ACC112 (cell line): ENCODE measurements at regions not wholly inside any gene's neighbourhood (a gene's known extent, or its start where the extent isn't known, plus 50 kb on each side); places are given as distances from the start of the nearest gene placed in this dataset.
"Not testable (repeated sequence)": the region's sequence is repeated elsewhere in the genome, so short reads cannot be mapped to it uniquely, and the experiment has no call there.

Experiments
- H2AFZ ChIP-seq: fragments of 200-600 bp; sonication (generic); one replicate; pipeline ENCODE4 v1.6.0; 2017; ENCODE audit warnings: antibody characterized with exemption, low read length; ENCODE audit not compliant: unreplicated experiment
- H3K27ac ChIP-seq: fragments of 200-600 bp; sonication (generic); 2 replicates; pipeline ENCODE4 v1.5.1; 2014; ENCODE audit warnings: low read depth, mild to moderate bottlenecking, antibody characterized with exemption, low read length, moderate library complexity
- H3K27me3 ChIP-seq: fragments of 200-600 bp; sonication (generic); 2 replicates; pipeline ENCODE4 v1.6.1; 2014; ENCODE audit warnings: mild to moderate bottlenecking, antibody characterized with exemption, low read length, moderate library complexity, mixed read lengths; ENCODE audit not compliant: insufficient read depth
- H3K36me3 ChIP-seq: fragments of 200-600 bp; sonication (generic); 2 replicates; pipeline ENCODE4 v1.6.1; 2016; ENCODE audit warnings: mild to moderate bottlenecking, antibody characterized with exemption, low read length, moderate library complexity, mixed read lengths; ENCODE audit not compliant: insufficient read depth
- H3K4me1 ChIP-seq: fragments of 200-600 bp; sonication (generic); one replicate; pipeline ENCODE4 v1.6.1; 2016; ENCODE audit warnings: low read length, mixed read lengths; ENCODE audit not compliant: insufficient read depth, unreplicated experiment, control insufficient read depth
- H3K4me3 ChIP-seq: fragments of 200-600 bp; sonication (generic); 2 replicates; pipeline ENCODE4 v1.5.1; 2014; ENCODE audit warnings: mild to moderate bottlenecking, low read depth, low read length
- H3K79me2 ChIP-seq: fragments of 200-600 bp; sonication (generic); one replicate; pipeline ENCODE4 v1.6.0; 2016; ENCODE audit warnings: low read length; ENCODE audit not compliant: control insufficient read depth, unreplicated experiment, insufficient read depth

DNA sequence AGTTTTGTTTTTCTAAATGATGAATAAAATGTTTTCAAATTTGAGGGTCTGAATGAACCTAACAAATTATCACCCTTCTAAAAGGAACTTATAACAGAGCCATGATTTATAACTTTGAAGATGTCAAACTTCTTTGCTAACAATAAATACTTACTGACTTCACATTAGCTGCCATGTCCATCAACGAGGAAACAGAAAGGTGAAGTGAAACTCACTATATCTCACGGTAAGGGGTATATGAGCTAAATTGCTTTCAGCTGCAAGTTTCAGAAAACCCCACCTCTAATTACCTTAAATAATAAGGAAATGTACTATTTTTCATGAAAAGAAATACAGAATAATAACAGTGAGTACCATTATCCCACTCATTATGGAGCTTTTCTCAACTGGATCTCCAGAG is 350.8 kb upstream of the NT5C1B start:
- H3K27me3 ChIP-seq, result no peaks in the 10 kb centered on the region
- H3K27ac ChIP-seq, result no peak overlapping the region
- no peaks in the 10 kb centered on the region for H3K79me2 ChIP-seq
- no peaks in the 10 kb centered on the region for H3K36me3 ChIP-seq
- H3K4me1 ChIP-seq, result no peaks in the 10 kb centered on the region
- no peak overlapping the region for H3K4me3 ChIP-seq
- no peak overlapping the region for H2AFZ ChIP-seq

GRCh38 chr2:18939740-18940139 is 350.4 kb upstream of the NT5C1B start:
- not testable (repeated sequence) for H3K4me3 ChIP-seq, H3K27me3 ChIP-seq, H3K36me3 ChIP-seq, H3K27ac ChIP-seq, H3K4me1 ChIP-seq, H2AFZ ChIP-seq, H3K79me2 ChIP-seq

DNA sequence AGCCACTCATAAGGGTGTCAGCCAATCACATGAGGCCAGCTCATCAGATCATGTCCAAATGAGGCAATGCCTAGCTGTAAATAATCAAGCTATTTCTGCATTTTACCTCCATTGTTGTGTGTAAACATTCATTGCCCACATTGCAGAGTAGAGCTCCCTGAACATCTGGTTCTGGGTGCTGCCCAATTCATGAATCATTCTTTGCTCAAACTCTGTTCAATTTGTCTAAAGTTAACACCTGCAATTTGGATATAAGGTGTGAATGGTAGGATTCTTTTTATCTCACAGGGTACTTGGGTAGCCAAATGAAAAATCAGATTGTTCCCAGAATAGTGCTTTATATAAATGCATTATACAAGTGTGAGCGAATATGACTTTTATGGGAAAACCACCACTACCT is 345.5 kb upstream of the NT5C1B start:
- Histone ChIP-seq H3K79me2 (no peaks in the 10 kb centered on the region), H3K27me3 (no peaks in the 10 kb centered on the region), H3K27ac (no peak overlapping the region), H2AFZ (no peak overlapping the region), H3K4me1 (no peaks in the 10 kb centered on the region), H3K36me3 (no peaks in the 10 kb centered on the region), H3K4me3 (no peak overlapping the region)

- no peak overlapping the region for H3K4me3 ChIP-seq
- H2AFZ ChIP-seq, result no peak overlapping the region
- no peaks in the 10 kb centered on the region for H3K79me2 ChIP-seq
- no peaks in the 10 kb centered on the region for H3K36me3 ChIP-seq
- no peaks in the 10 kb centered on the region for H3K4me1 ChIP-seq
- H3K27me3 ChIP-seq, result no peaks in the 10 kb centered on the region
- no peak overlapping the region for H3K27ac ChIP-seq
These were observed 343.5 kb upstream of the NT5C1B start for GRCh38 chr2:18932853-18933252.

DNA sequence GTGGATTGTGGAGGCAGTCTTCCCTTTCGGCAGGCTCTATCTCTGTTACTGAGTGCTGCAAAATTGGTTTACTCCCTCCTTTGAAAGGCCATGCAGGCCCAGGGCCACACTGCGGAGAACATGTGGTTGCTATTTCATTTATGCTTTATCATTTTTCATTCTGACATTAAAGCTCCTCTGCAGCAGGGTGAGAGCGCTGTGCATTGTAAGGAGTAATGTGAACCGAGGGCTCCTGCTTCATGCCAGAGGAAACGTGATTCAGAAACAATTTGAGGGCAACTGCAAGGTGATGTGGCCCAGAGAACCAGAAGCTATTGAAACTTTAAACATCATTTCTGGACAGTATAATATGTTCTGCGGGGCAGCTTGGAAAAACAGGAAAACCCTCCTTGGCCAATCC is 341.6 kb upstream of the NT5C1B start:
- H3K4me3 ChIP-seq, result no peak overlapping the region
- no peaks in the 10 kb centered on the region for H3K79me2 ChIP-seq

GRCh38 chr2:18927525-18928232 is 338.3 kb upstream of the NT5C1B start:
- H3K27me3 ChIP-seq, result no peaks in the 10 kb centered on the region
- H3K4me1 ChIP-seq, result peaks cover 36% of the 10 kb centered on the region
- no peak overlapping the region for H2AFZ ChIP-seq
- H3K36me3 ChIP-seq, result no peaks in the 10 kb centered on the region
- H3K27ac ChIP-seq, result no peak overlapping the region
- H3K79me2 ChIP-seq, result no peaks in the 10 kb centered on the region
- H3K4me3 ChIP-seq, result no peak overlapping the region

More for the DNA sequence above, 341.6 kb upstream of the NT5C1B start:
- H3K4me1 ChIP-seq, result peaks cover 15% of the 10 kb centered on the region
- no peak overlapping the region for H3K27ac ChIP-seq
- no peaks in the 10 kb centered on the region for H3K36me3 ChIP-seq
- H3K27me3 ChIP-seq, result no peaks in the 10 kb centered on the region
- no peak overlapping the region for H2AFZ ChIP-seq

DNA sequence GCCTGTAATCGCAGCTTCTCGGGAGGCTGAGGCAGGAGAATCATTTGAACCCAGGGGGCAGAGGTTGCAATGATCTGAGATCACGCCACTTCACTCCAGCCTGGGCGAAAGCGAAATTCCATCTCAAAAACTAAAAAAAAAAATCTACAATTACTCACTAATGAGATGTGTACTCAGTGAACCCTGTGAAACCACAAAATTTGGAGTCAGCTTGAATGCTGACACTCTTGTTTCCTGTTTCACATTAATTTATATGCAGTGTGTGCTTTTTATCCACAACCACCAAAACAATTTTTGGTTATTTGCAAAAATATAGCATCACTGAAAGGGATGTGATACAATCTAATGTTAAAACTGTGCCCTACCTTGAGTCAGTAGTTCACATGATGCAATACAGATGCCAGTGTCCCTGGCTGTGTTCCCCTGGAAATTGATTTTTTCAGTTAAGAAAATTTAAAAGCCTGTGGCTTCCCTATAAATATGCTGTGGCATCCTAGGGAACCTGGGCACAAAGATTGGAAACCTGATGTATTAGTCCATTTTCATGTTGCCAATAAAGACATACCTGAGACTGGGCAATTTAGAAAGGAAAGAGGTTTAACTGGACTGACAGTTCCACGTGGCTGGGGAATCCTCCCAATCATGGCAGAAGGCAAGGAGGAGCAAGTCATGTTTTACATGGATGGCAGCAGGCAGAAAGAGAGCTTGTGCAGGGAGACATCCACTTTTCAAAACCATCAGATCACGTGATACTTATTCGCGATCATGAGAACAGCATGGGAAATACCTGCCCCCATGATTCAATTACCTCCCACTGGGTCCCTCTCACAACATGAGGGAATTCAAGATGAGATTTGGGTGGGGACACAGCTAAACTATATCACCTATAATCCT is 337.5 kb upstream of the NT5C1B start:
- Histone ChIP-seq H3K4me3 (no peak overlapping the region), H3K4me1 (peaks cover 36% of the 10 kb centered on the region), H3K27ac (no peak overlapping the region), H3K27me3 (no peaks in the 10 kb centered on the region), H3K79me2 (no peaks in the 10 kb centered on the region), H3K36me3 (no peaks in the 10 kb centered on the region), H2AFZ (no peak overlapping the region)

- Histone ChIP-seq H3K79me2 (no peaks in the 10 kb centered on the region), H3K4me3 (no peak overlapping the region; the same call in 1 of the 2 replicates), H3K36me3 (no peaks in the 10 kb centered on the region), H3K27me3 (no peaks in the 10 kb centered on the region), H3K4me1 (peaks cover 36% of the 10 kb centered on the region), H2AFZ (no peak overlapping the region), H3K27ac (peak overlapping the region; percentile 43)
These were observed 335.9 kb upstream of the NT5C1B start for GRCh38 chr2:18925296-18925695.

DNA sequence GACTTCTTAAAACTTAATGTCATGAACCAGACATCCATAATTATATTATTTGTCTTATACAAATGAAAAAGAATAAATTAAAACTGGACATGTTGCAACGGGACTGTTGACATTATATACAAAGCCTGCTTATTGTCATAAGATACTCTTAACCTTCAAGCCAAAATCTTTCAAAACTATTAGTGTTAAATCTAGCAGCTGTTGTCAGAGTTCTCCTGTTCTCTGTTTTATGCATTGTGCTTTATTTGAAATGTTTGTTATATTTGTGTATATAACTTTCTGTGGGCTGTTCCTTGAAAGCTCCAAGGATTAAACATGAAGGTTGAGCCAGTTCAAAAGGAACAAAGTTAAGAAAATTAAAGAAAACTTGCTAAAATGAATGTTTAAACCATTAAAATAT is 335.5 kb upstream of the NT5C1B start:
- H3K27me3 ChIP-seq, result no peaks in the 10 kb centered on the region

DNA sequence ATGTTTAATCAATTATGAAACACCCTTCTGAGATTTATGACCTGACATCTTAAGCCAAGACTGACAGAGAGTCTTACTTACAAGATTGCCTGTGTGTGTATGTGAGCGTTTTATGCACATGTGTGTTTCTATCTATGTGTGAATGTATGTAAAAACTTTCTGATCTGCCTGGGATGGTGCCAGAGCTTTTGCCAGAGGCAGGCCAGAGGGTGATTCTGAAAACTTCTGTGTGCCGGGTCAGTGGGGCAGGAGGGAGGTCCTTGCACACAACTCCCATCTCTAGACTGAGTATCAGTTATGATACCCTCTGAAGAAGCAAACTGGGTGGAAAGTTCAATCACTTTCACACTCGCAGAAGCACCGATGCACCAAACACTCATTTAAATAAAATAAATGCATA is 335.0 kb upstream of the NT5C1B start:
- H3K4me3 ChIP-seq, result no peak overlapping the region
- H3K27me3 ChIP-seq, result no peaks in the 10 kb centered on the region
- H3K79me2 ChIP-seq, result no peaks in the 10 kb centered on the region
- no peaks in the 10 kb centered on the region for H3K36me3 ChIP-seq
- H3K27ac ChIP-seq, result no peak overlapping the region
- H3K4me1 ChIP-seq, result peaks cover 36% of the 10 kb centered on the region
- H2AFZ ChIP-seq, result no peak overlapping the region

More for the DNA sequence above, 335.5 kb upstream of the NT5C1B start:
- no peaks in the 10 kb centered on the region for H3K36me3 ChIP-seq
- H3K4me3 ChIP-seq, result no peak overlapping the region
- H3K79me2 ChIP-seq, result no peaks in the 10 kb centered on the region
- peaks cover 36% of the 10 kb centered on the region for H3K4me1 ChIP-seq
- H2AFZ ChIP-seq, result no peak overlapping the region
- H3K27ac ChIP-seq, result peak overlapping the region; percentile 35

DNA sequence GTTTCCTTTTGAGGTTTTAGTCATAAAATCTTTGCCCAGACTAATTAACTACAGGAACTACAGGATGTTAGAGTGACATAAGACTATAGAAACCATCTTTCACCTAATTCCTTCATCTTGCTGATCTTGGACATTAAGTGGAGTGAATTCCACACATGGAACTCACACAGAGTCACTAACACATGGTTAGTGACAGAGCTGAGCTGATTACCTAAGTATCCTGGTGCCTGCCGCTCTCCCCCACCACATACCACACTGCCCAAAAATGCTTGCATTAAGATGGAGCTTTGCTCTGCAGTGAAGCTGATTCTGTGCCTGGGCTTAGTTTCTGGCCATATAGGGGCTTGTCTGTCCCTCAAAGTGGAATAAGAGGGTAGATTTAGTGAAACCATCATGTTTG is 332.9 kb upstream of the NT5C1B start:
- Histone ChIP-seq H2AFZ (no peak overlapping the region), H3K27ac (no peak overlapping the region), H3K4me3 (no peak overlapping the region), H3K4me1 (peaks cover 32% of the 10 kb centered on the region), H3K79me2 (no peaks in the 10 kb centered on the region), H3K36me3 (no peaks in the 10 kb centered on the region), H3K27me3 (no peaks in the 10 kb centered on the region)
